ENCODE measurements at regions not wholly inside any gene's neighbourhood (a gene's known extent, or its start where the extent isn't known, plus 50 kb on each side); places are given as distances from the start of the nearest gene placed in this dataset.

DNA sequence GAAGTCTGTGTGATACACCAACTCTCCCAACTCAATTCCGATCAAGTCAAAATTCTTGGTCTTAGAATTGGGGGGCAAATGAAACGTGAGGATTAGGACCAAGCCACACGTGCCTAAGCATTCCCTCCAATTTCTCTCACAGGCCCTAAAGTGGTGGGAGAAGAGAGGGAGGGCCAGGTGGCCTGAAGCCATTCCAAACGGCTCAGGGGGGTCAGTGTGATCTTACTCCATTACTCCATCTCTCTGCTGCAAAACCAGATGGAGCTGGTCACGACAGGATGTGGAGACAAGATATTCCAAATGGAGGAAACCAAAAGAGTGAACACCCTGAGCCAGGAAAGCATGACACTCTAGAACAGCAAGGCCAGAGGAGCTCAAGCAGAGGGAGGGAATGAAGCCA, 195.4 kb downstream of the FOXO1 start:
- TF ChIP-seq ZBTB21 (tag by site-specific recombination; IDR thresholded peaks at IDR 0.05) (no peak), ZNF274 (IDR thresholded peaks at IDR 0.05; ENCODE audit: low read length) (no peak), ZNF274 (tag by site-specific recombination; IDR thresholded peaks at IDR 0.05; ENCODE audit: borderline replicate concordance) (no peak), HOXA7 (CRISPR knock-in tag; IDR thresholded peaks at IDR 0.05; ENCODE audit: borderline replicate concordance) (no peak), ZFP69B (tag by site-specific recombination; IDR thresholded peaks at IDR 0.05) (no peak), ZNF302 (tag by site-specific recombination; IDR thresholded peaks at IDR 0.05; ENCODE audit: low read depth) (no peak), TCF7L2 (IDR thresholded peaks at IDR 0.05; ENCODE audit: borderline replicate concordance, low read depth, low read length) (no peak)
- TF ChIP-seq, protein P1, sequence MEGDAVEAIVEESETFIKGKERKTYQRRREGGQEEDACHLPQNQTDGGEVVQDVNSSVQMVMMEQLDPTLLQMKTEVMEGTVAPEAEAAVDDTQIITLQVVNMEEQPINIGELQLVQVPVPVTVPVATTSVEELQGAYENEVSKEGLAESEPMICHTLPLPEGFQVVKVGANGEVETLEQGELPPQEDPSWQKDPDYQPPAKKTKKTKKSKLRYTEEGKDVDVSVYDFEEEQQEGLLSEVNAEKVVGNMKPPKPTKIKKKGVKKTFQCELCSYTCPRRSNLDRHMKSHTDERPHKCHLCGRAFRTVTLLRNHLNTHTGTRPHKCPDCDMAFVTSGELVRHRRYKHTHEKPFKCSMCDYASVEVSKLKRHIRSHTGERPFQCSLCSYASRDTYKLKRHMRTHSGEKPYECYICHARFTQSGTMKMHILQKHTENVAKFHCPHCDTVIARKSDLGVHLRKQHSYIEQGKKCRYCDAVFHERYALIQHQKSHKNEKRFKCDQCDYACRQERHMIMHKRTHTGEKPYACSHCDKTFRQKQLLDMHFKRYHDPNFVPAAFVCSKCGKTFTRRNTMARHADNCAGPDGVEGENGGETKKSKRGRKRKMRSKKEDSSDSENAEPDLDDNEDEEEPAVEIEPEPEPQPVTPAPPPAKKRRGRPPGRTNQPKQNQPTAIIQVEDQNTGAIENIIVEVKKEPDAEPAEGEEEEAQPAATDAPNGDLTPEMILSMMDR (tag by site-specific recombination; IDR thresholded peaks at IDR 0.05), result no peak
